OCI-LY3 (cell line): ENCODE measurements at regions not wholly inside any gene's neighbourhood (a gene's known extent, or its start where the extent isn't known, plus 50 kb on each side); places are given as distances from the start of the nearest gene placed in this dataset.

Source experiments
- CTCF ChIP-seq: fragments of 200-600, 300-600 bp; sonication (generic); IDR thresholded peaks from 2 replicates; pipeline ENCODE4 v1.5.1; 2014; ENCODE audit warnings: antibody characterized with exemption, low read length, low read depth
- EZH2phosphoT487 ChIP-seq: fragments of 200-600 bp; shearing (Covaris generic); IDR thresholded peaks from 2 replicates; pipeline ENCODE4 v1.6.1; 2018; ENCODE audit warnings: antibody characterized with exemption, mixed run types, low read depth

DNA sequence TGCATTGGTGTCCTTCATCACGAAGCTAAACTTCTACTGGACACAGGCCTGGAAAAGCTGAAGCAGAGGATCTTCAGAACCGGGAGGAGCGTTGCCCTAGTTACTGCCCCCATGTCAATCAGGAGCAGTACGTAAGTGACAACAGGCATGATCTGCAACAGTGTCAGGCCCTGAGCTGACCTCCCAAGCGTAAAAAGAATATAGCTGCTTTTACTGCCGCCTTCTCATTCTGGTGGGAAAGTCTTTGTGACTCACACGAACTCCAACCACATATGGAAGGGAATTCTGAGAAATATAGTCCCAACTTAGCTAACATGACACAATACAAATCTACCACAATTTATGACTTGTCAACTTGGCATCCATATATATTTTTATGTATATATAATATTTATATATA, 1007.7 kb upstream of the CDH2 start:
- TF ChIP-seq CTCF (no peak), EZH2phosphoT487 (no peak)
